CD4-positive, alpha-beta T cell (primary cell): ENCODE measurements at regions not wholly inside any gene's neighbourhood (a gene's known extent, or its start where the extent isn't known, plus 50 kb on each side); places are given as distances from the start of the nearest gene placed in this dataset.

ENCODE experiments used
- ATAC-seq: fragments of 200-7000 bp; cut with Tn5 transposase; one replicate; pipeline ENCODE4 v1.10.0; 2022; ENCODE audit warnings: mild to moderate bottlenecking; ENCODE audit not compliant: poor library complexity
- CTCF ChIA-PET: fragments of 350-600 bp; sonication (Branson Sonifier 250); formaldehyde crosslinking; loops from one replicate; lab custom pipeline; 2021; ENCODE audit warnings: antibody characterized with exemption, inconsistent platforms; lab: Charles Lee
- POLR2A ChIA-PET: fragments of 350-600 bp; sonication (Branson Sonifier 250); formaldehyde crosslinking; loops from one replicate; lab custom pipeline; 2021; ENCODE audit warnings: antibody characterized with exemption, inconsistent platforms; lab: Charles Lee
- DNase-seq, 14 experiments: peaks; one replicate each; pipeline ENCODE4 v3.0.0-alpha.2; 2013 to 2020; ENCODE audit warnings: mixed read lengths in 2 of 14
- H3K27ac ChIP-seq, 2 donors: one replicate each; pipeline versions ENCODE4 v1.5.1 to v1.7.0; 2013; ENCODE audit warnings: low read length in 2 of 2, low read depth in 1 of 2, mild to moderate bottlenecking in 1 of 2
- H3K27me3 ChIP-seq, 2 experiments: 1 replicate in 1 of 2; 2 replicates in 1 of 2; pipeline versions ENCODE4 v1.6.1 to v1.7.0; 2013; ENCODE audit warnings: low read length in 2 of 2, control low read depth in 1 of 2, mild to moderate bottlenecking in 1 of 2, moderate library complexity in 1 of 2; ENCODE audit not compliant: insufficient read depth in 2 of 2, control insufficient read depth in 1 of 2
- H3K36me3 ChIP-seq: one replicate; pipeline ENCODE4 v1.6.1; 2013; ENCODE audit warnings: low read length, control low read depth; ENCODE audit not compliant: insufficient read depth
- H3K4me1 ChIP-seq: one replicate; pipeline ENCODE4 v1.6.1; 2013; ENCODE audit warnings: low read length, control low read depth; ENCODE audit not compliant: insufficient read depth
- H3K4me3 ChIP-seq: one replicate; pipeline ENCODE4 v1.5.1; 2013; ENCODE audit warnings: mild to moderate bottlenecking, low read length, moderate library complexity
- H3K9me3 ChIP-seq, 2 experiments: 1 replicate in 1 of 2; 2 replicates in 1 of 2; pipeline versions ENCODE4 v1.6.1 to v1.7.0; 2013; ENCODE audit warnings: low read length in 2 of 2, mild to moderate bottlenecking in 2 of 2, control low read depth in 1 of 2, moderate library complexity in 1 of 2; ENCODE audit not compliant: control insufficient read depth in 1 of 2, insufficient read depth in 1 of 2
- H3K27ac Mint-ChIP-seq: one replicate; pipeline ENCODE4 v1.8.0; 2020; ENCODE audit warnings: mixed read lengths
- H3K27me3 Mint-ChIP-seq: one replicate; pipeline ENCODE4 v1.8.0; 2021; ENCODE audit warnings: mixed read lengths
- H3K36me3 Mint-ChIP-seq: one replicate; pipeline ENCODE4 v1.8.0; 2021; ENCODE audit warnings: low read depth, mixed read lengths
- H3K4me1 Mint-ChIP-seq: one replicate; pipeline ENCODE4 v1.8.0; 2021; ENCODE audit warnings: low read depth, mixed read lengths
- H3K4me3 Mint-ChIP-seq: one replicate; pipeline ENCODE4 v1.8.0; 2020; ENCODE audit warnings: mild to moderate bottlenecking, mixed read lengths
- H3K9me3 Mint-ChIP-seq: one replicate; pipeline ENCODE4 v1.8.0; 2020; ENCODE audit warnings: mixed read lengths
- CTCF ChIP-seq: fragments of 200-600 bp; IDR thresholded peaks from one replicate; pipeline ENCODE4 v1.8.0; 2022; ENCODE audit warnings: antibody characterized with exemption, mild to moderate bottlenecking
- intact Hi-C, 2 experiments: fragments of 100-400 bp; cut with DNase I in 1 of 2; cut with micrococcal nuclease in 1 of 2; formaldehyde crosslinking; loops; one replicate each; pipeline versions ENCODE4 v1.15.1 to v1.9.0; 2023 to 2025; cut with DNase I, micrococcal nuclease

DNA sequence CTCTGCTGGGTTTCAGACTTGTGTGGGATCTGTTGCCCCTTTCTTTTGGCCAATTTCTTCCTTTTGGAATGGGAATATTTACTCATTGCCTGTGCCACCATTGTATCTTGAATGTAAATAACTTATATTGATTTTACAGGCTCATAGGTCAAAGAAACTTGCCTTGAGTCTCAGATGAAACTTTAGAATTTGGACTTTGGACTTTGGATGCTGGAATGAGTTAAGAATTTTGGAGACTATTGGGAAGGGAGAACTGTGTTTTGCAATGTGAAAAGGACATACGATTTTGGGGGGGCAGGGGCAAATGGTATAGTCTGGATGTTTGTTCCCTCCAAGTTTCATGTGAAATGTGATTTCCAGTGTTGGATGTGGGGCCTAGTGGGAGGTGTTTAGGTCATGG lies 62.6 kb upstream of the TNFRSF21 start:
- Histone ChIP-seq H3K4me3 (no peak overlapping the region), H3K36me3 (no peaks in the 10 kb centered on the region), H3K27ac (no peak overlapping the region), H3K9me3 (no peaks in the 10 kb centered on the region), H3K4me1 (no peaks in the 10 kb centered on the region), H3K27me3 (no peaks in the 10 kb centered on the region)
- ATAC-seq: no peak
- ChIA-PET POLR2A (no interaction called here), CTCF (no interaction called here)
- no peak overlapping the region for H3K4me3 Mint-ChIP-seq
- no peaks in the 10 kb centered on the region for H3K27me3 Mint-ChIP-seq
- TF ChIP-seq CTCF: no peak
- H3K9me3 Mint-ChIP-seq: no peaks in the 10 kb centered on the region
- intact Hi-C loops: no loop called here
- DNase-seq: no peak
- H3K4me1 Mint-ChIP-seq: no peaks in the 10 kb centered on the region
- no peak overlapping the region for H3K27ac Mint-ChIP-seq
- H3K36me3 Mint-ChIP-seq: no peaks in the 10 kb centered on the region

- Histone ChIP-seq H3K4me3 (no peak overlapping the region), H3K36me3 (no peaks in the 10 kb centered on the region), H3K9me3 (no peaks in the 10 kb centered on the region), H3K27ac (no peak overlapping the region), H3K27me3 (no peaks in the 10 kb centered on the region), H3K4me1 (no peaks in the 10 kb centered on the region)
- Mint-ChIP-seq H3K27ac (no peak overlapping the region), H3K4me3 (no peak overlapping the region), H3K36me3 (no peaks in the 10 kb centered on the region), H3K4me1 (no peaks in the 10 kb centered on the region), H3K9me3 (no peaks in the 10 kb centered on the region), H3K27me3 (peaks cover 6% of the 10 kb centered on the region)
- intact Hi-C loops: no loop called here
- ATAC-seq: no peak
- POLR2A ChIA-PET: no interaction called here
- CTCF ChIA-PET: no interaction called here
- TF ChIP-seq CTCF: no peak
- DNase-seq: no peak
Measured at GRCh38 chr6:47375426-47375825, 65.7 kb upstream of the TNFRSF21 start.

- ChIA-PET POLR2A (no interaction called here), CTCF (no interaction called here)
- H3K9me3 ChIP-seq: no peaks in the 10 kb centered on the region
- Mint-ChIP-seq H3K4me3 (no peak overlapping the region), H3K9me3 (no peaks in the 10 kb centered on the region), H3K27me3 (peaks cover 6% of the 10 kb centered on the region), H3K27ac (no peak overlapping the region), H3K4me1 (no peaks in the 10 kb centered on the region), H3K36me3 (no peaks in the 10 kb centered on the region)
- no peaks in the 10 kb centered on the region for H3K36me3 ChIP-seq
- intact Hi-C loops: no loop called here
- no peak overlapping the region for H3K27ac ChIP-seq
- TF ChIP-seq CTCF: no peak
- peak; percentile 29 for ATAC-seq
- H3K4me1 ChIP-seq: no peaks in the 10 kb centered on the region
- DNase-seq: no peak
- peaks cover 0 to 2% of the 10 kb centered on the region in 2 experiments for H3K27me3 ChIP-seq
- H3K4me3 ChIP-seq: no peak overlapping the region
Measured at GRCh38 chr6:47376930-47377329, 67.2 kb upstream of the TNFRSF21 start.
